Thyroid gland (tissue), 4 donors: ENCODE measurements at regions not wholly inside any gene's neighbourhood (a gene's known extent, or its start where the extent isn't known, plus 50 kb on each side); places are given as distances from the start of the nearest gene placed in this dataset.
A peak's percentile ranks its signal among the peaks of the same experiment; 100 is the strongest.
"Not testable (repeated sequence)": the region's sequence is repeated elsewhere in the genome, so short reads cannot be mapped to it uniquely, and the experiment has no call there.

ENCODE experiments used
- DNase-seq, 2 donors: peaks; one replicate each; pipeline ENCODE4 v3.0.0-alpha.2; 2019
- H3K27ac ChIP-seq, 3 donors: fragments of 200-600 bp; sonication (generic); 1 replicate in 2 of 3; 2 replicates in 1 of 3; pipeline ENCODE4 v1.5.1; 2016 to 2019; ENCODE audit warnings: mild to moderate bottlenecking in 1 of 3, moderate library complexity in 1 of 3
- H3K27me3 ChIP-seq: fragments of 200-600 bp; sonication (generic); one replicate; pipeline ENCODE4 v1.5.1; 2019
- H3K36me3 ChIP-seq, 2 donors: fragments of 200-600 bp; sonication (generic); one replicate each; pipeline ENCODE4 v1.5.1; 2016 to 2019
- H3K4me1 ChIP-seq, 2 donors: fragments of 200-600 bp; sonication (generic); one replicate each; pipeline ENCODE4 v1.5.1; 2017 to 2019
- H3K4me3 ChIP-seq, 3 donors: fragments of 200-600 bp; sonication (generic); replicated peaks in 1 of 3; 1 replicate in 2 of 3; 2 replicates in 1 of 3; pipeline ENCODE4 v1.5.1; 2016; ENCODE audit warnings: mild to moderate bottlenecking in 1 of 3
- H3K9me3 ChIP-seq: fragments of 200-600 bp; sonication (generic); one replicate; pipeline ENCODE4 v1.5.1; 2017
- POLR2A ChIP-seq, 2 donors: fragments of 450-650 bp; IDR thresholded peaks; one replicate each; pipeline ENCODE4 v1.6.1; 2017; ENCODE audit warnings: antibody characterized with exemption in 2 of 2, mild to moderate bottlenecking in 2 of 2, moderate library complexity in 1 of 2
- WGBS, 2 donors: methylation state at CpG; one replicate each; pipeline ENCODE4 v1.1.5; 2017; 5-methylcytosine and 5-hydroxymethylcytosine counted together
- intact Hi-C: fragments of 100-400 bp; cut with DNase I; formaldehyde crosslinking; loops from one replicate; pipeline ENCODE4 v1.15.1; 2023
- TF ChIP-seq, protein P1 (sequence below), 6 experiments: fragments of 200-600 bp in 3 of 6; fragments of 450-650 bp in 3 of 6; sonication (generic) in 3 of 6; IDR thresholded peaks; one replicate each; pipeline ENCODE4 v1.5.1; 2016 to 2019; ENCODE audit warnings: antibody characterized with exemption in 6 of 6, mild to moderate bottlenecking in 2 of 6, inconsistent platforms in 1 of 6, moderate library complexity in 1 of 6

DNA sequence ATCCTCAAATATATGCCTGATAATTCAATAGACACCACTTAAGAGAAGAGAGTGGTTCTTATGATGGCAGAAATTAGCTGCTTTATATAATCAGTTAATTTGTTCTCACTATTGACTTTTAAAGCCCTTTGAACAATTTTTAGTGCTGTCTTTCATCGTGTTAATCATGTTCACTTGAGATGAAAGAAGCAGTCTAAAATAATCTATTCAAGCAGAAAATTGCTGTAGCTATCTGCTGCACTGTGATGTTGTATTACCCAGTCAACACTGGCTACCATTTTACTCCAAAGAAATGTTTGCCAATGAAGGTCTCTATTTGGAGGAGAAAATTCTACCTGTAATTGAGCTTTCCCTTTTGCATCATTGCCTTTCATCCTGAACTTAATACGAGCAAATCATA, 459.8 kb upstream of the FSIP2 start:
- H3K36me3 ChIP-seq = no peaks in the 10 kb centered on the region
- no peak overlapping the region for H3K4me3 ChIP-seq
- no peak for DNase-seq
- no peaks in the 10 kb centered on the region for H3K27me3 ChIP-seq
- no peaks in the 10 kb centered on the region for H3K9me3 ChIP-seq
- WGBS, 2 donors = 71 to 81% methylated on average over 2 of the region's 2 CpGs
- intact Hi-C loops = no loop called here
- TF ChIP-seq POLR2A (IDR thresholded peaks at IDR 0.05) = no peak
- TF ChIP-seq, protein P1, sequence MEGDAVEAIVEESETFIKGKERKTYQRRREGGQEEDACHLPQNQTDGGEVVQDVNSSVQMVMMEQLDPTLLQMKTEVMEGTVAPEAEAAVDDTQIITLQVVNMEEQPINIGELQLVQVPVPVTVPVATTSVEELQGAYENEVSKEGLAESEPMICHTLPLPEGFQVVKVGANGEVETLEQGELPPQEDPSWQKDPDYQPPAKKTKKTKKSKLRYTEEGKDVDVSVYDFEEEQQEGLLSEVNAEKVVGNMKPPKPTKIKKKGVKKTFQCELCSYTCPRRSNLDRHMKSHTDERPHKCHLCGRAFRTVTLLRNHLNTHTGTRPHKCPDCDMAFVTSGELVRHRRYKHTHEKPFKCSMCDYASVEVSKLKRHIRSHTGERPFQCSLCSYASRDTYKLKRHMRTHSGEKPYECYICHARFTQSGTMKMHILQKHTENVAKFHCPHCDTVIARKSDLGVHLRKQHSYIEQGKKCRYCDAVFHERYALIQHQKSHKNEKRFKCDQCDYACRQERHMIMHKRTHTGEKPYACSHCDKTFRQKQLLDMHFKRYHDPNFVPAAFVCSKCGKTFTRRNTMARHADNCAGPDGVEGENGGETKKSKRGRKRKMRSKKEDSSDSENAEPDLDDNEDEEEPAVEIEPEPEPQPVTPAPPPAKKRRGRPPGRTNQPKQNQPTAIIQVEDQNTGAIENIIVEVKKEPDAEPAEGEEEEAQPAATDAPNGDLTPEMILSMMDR (IDR thresholded peaks at IDR 0.05) = no peak
- H3K27ac ChIP-seq = no peak overlapping the region
- no peaks in the 10 kb centered on the region for H3K4me1 ChIP-seq

DNA sequence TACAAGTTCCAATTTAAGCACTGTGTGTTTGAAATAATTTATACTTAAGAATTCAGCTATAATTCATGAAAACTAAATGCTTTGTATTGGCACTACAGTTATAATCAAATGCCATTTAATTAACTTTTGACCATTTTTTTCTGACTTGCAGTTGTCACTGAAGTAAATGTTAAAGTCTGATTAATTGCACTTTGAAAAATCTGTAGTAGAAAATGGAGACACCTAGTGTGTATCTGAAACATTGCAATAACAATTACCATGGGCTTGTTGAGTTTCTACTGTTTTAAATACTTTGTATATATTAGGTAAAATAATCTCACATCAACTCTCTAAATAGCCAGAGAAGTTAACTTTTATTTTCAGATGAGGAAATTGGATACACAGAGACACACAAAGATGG, 458.6 kb upstream of the FSIP2 start:
- no peak overlapping the region for H3K27ac ChIP-seq
- H3K4me1 ChIP-seq = no peaks in the 10 kb centered on the region
- no peaks in the 10 kb centered on the region for H3K36me3 ChIP-seq
- H3K9me3 ChIP-seq = no peaks in the 10 kb centered on the region
- no peak overlapping the region for H3K4me3 ChIP-seq
- DNase-seq = no peak
- no peaks in the 10 kb centered on the region for H3K27me3 ChIP-seq
- TF ChIP-seq POLR2A (IDR thresholded peaks at IDR 0.05) = no peak
- TF ChIP-seq, protein P1 (IDR thresholded peaks at IDR 0.05) = peak in 3 of 6 experiments; percentile 8 to 23 (median 17)
- intact Hi-C loops = no loop called here

DNA sequence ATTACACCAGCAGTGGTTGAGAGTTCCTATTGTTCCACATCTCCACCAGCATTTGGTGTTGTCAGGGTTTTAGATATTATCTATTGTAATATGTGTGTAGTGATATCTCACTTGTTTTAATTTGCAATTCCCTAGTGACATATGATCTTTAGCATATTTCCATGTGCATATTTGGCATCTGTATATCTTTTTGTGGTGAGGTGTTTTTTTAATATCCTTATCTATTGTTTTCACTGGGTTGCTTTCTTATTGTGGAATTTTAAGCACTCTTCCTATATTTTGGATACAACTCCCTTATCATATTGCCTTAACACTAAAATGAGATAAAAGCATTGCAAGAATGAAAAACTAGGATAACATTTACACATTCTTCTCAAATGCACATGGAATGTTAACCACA, 453.9 kb upstream of the FSIP2 start:
- no peaks in the 10 kb centered on the region for H3K27me3 ChIP-seq
- no peak overlapping the region for H3K4me3 ChIP-seq
- no peaks in the 10 kb centered on the region for H3K36me3 ChIP-seq
- intact Hi-C loops = no loop called here
- DNase-seq = no peak
- H3K9me3 ChIP-seq = no peaks in the 10 kb centered on the region
- TF ChIP-seq, protein P1 (IDR thresholded peaks at IDR 0.05) = no peak
- no peak for TF ChIP-seq POLR2A (IDR thresholded peaks at IDR 0.05)
- no peaks in the 10 kb centered on the region for H3K4me1 ChIP-seq
- no peak overlapping the region for H3K27ac ChIP-seq

- H3K27me3 ChIP-seq, DNase-seq, H3K4me3 ChIP-seq, intact Hi-C loops, H3K27ac ChIP-seq, H3K36me3 ChIP-seq, H3K9me3 ChIP-seq, H3K4me1 ChIP-seq: not testable (repeated sequence)
- 70 to 88% methylated on average over 5 to 6 of the region's 6 CpGs for WGBS, 2 donors
Observed at GRCh38 chr2:185290012-185290411, 448.6 kb upstream of the FSIP2 start.

- no peak for TF ChIP-seq POLR2A (IDR thresholded peaks at IDR 0.05)
- TF ChIP-seq, protein P1 (IDR thresholded peaks at IDR 0.05) = peak in 3 of 6 experiments; percentile 29 to 62 (median 44)
- Histone ChIP-seq H3K4me3 (no peak overlapping the region), H3K36me3 (no peaks in the 10 kb centered on the region), H3K27me3 (no peaks in the 10 kb centered on the region), H3K27ac (no peak overlapping the region), H3K4me1 (no peaks in the 10 kb centered on the region), H3K9me3 (no peaks in the 10 kb centered on the region)
- intact Hi-C loops = no loop called here
- WGBS, 2 donors = 42 to 48% methylated on average over 7 of the region's 7 CpGs
- DNase-seq = peak; percentile 46 to 50
Observed at GRCh38 chr2:185291035-185291647, 447.5 kb upstream of the FSIP2 start.

DNA sequence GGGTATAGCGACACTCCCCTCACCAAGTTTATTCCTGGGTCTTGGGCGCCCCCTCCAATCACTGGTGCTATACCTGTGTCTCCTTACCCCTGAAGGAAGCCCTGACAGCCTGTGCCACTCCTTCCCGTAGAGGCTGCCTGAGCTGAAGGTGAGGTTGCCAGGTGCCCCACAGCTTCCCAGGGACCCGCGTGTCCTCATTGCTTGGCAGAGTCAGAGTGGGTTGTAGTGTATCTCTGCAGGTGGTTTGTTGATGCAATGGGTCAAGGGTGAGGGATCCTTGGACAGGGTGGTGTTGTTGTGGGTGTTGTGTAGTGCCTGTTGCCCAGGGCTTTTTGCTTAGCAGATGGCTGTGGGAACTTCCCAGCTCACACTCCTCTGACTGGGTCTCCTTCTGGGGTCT, 438.7 kb upstream of the FSIP2 start:
- intact Hi-C loops = no loop called here
- Histone ChIP-seq H3K27me3 (no peaks in the 10 kb centered on the region), H3K27ac (no peak overlapping the region), H3K4me3 (no peak overlapping the region), H3K4me1 (no peaks in the 10 kb centered on the region), H3K36me3 (no peaks in the 10 kb centered on the region), H3K9me3 (no peaks in the 10 kb centered on the region)
- 83 to 87% methylated on average over 5 of the region's 5 CpGs for WGBS, 2 donors
- DNase-seq = no peak
- TF ChIP-seq, protein P1 (IDR thresholded peaks at IDR 0.05) = no peak
- TF ChIP-seq POLR2A (IDR thresholded peaks at IDR 0.05) = no peak
